Activated naive CD4-positive, alpha-beta T cell treated with anti-CD3 and anti-CD28 coated beads for 36 hours (primary cell): ENCODE measurements at regions not wholly inside any gene's neighbourhood (a gene's known extent, or its start where the extent isn't known, plus 50 kb on each side); places are given as distances from the start of the nearest gene placed in this dataset.

Experiments
- CTCF ChIA-PET: fragments of 350-600 bp; sonication (Branson Sonifier 250); formaldehyde crosslinking; loops from one replicate; lab custom pipeline; 2021; ENCODE audit warnings: antibody characterized with exemption; lab: Charles Lee
- DNase-seq: peaks from one replicate; pipeline ENCODE4 v3.0.0-alpha.2; 2020
- H3K27ac Mint-ChIP-seq: one replicate; pipeline ENCODE4 v1.8.0; 2021; ENCODE audit warnings: mild to moderate bottlenecking, mixed read lengths
- H3K27me3 Mint-ChIP-seq: one replicate; pipeline ENCODE4 v1.8.0; 2021; ENCODE audit warnings: low read depth, mixed read lengths
- H3K36me3 Mint-ChIP-seq: one replicate; pipeline ENCODE4 v1.8.0; 2021; ENCODE audit warnings: low read depth, mixed read lengths
- H3K4me1 Mint-ChIP-seq: one replicate; pipeline ENCODE4 v1.8.0; 2021; ENCODE audit warnings: low read depth, mixed read lengths
- H3K4me3 Mint-ChIP-seq: one replicate; pipeline ENCODE4 v1.8.0; 2021; ENCODE audit warnings: mild to moderate bottlenecking, moderate library complexity, mixed read lengths
- H3K9me3 Mint-ChIP-seq: one replicate; pipeline ENCODE4 v1.8.0; 2021; ENCODE audit warnings: mixed read lengths
- intact Hi-C: fragments of 100-400 bp; cut with micrococcal nuclease; formaldehyde crosslinking; loops from one replicate; pipeline ENCODE4 v1.15.1; 2023

DNA sequence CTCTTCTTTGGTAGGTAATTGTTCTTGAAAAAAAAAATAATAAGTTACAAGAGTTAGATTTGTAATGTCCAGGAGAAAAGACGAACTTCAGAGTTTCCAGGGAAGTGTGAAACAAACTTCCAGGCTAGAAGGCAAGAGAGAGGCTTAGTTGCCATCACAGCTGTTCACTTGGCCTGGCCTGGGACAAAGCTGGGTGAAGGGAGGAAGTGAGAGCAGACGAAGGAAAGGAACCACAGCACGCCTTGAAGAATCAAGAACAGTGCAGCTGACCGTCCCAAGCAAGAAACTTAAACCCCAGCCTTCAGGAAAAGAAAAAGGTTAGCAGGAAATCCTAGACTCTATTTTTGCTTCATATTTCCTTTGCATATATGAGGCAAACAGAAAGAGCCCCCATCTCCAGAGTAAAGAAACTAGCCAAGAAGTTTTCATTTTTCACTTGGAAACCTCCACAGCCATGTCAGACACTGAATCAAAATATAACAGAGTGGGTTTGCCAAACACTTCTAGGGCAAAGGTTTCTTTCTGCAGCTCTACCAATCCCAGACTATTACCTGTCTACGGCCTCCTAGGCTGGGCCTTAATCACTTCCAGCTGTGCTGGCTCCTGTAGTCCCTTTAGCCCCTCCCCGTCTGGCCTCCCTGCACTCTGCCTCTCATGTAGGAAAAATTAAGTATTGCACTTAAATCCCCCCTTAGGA is 209.6 kb downstream of the SPATA18 start:
- Mint-ChIP-seq H3K4me3 (no peak overlapping the region), H3K4me1 (no peaks in the 10 kb centered on the region), H3K36me3 (no peaks in the 10 kb centered on the region), H3K27me3 (no peaks in the 10 kb centered on the region), H3K27ac (no peak overlapping the region), H3K9me3 (no peaks in the 10 kb centered on the region)
- intact Hi-C loops = no loop called here
- DNase-seq = no peak
- CTCF ChIA-PET = no interaction called here

DNA sequence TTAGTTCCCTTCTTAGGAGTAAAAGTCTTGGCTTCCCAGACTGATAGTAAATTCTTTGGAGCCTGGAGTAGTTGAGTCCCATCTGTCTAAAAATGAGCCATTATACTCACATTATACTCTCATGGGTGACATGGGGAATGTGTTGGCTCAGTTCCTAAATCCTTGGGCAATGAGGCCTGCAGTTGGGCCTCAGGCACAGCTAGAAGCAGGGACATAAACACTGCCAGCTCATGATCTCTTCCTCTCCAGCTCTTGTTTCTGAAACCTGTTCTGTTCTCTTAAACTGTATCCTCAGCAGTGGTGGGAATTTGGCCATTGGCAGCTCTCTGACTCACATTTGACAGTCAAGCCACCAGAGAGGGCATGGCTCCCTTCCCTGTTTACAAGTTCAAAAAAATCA is 212.5 kb downstream of the SPATA18 start:
- Mint-ChIP-seq H3K9me3 (no peaks in the 10 kb centered on the region), H3K4me3 (no peak overlapping the region), H3K36me3 (no peaks in the 10 kb centered on the region), H3K4me1 (no peaks in the 10 kb centered on the region), H3K27me3 (no peaks in the 10 kb centered on the region), H3K27ac (no peak overlapping the region)
- CTCF ChIA-PET = no interaction called here
- intact Hi-C loops = no loop called here
- no peak for DNase-seq

GRCh38 chr4:52265781-52266525 is 214.8 kb downstream of the SPATA18 start:
- CTCF ChIA-PET = no interaction called here
- H3K36me3 Mint-ChIP-seq = no peaks in the 10 kb centered on the region
- intact Hi-C loops = no loop called here
- no peak overlapping the region for H3K4me3 Mint-ChIP-seq
- H3K4me1 Mint-ChIP-seq = no peaks in the 10 kb centered on the region
- DNase-seq = no peak
- H3K9me3 Mint-ChIP-seq = no peaks in the 10 kb centered on the region
- H3K27me3 Mint-ChIP-seq = no peaks in the 10 kb centered on the region
- H3K27ac Mint-ChIP-seq = no peak overlapping the region

DNA sequence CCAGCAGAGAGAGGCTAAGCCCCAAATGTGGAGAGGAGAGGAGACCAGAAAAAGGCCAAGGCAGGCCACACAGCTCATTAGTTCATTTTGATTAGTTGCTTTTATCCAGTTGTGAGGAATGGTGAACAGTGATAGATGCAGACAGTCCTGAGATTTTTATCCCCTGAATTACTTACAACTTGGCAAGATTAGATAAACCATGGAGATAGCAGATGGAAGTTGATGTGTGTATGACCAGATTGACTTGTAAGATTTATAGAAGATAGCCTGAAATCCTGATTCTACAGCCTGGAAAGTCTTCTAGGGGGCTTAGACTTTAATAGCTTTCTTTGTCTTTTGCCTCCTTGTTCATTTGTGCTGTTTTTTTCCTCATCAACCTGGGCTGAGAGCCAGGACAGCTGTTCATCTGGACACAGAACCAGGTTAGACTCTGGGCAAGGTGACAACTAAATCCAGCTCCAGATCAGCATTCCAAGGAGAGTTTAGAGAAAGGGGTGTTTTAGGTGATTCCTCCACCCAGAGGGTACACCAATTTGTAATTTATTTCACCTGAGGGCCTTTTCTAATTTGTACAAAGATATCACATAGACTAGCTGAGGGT is 215.5 kb downstream of the SPATA18 start:
- H3K4me3 Mint-ChIP-seq = no peak overlapping the region
- H3K36me3 Mint-ChIP-seq = no peaks in the 10 kb centered on the region
- no peaks in the 10 kb centered on the region for H3K4me1 Mint-ChIP-seq
- H3K27ac Mint-ChIP-seq = no peak overlapping the region
- no peaks in the 10 kb centered on the region for H3K9me3 Mint-ChIP-seq
- no peak for DNase-seq
- CTCF ChIA-PET = interaction anchor here (0.7 kb wide), 1 partner anchor 29 kb away, joined by 3 read pairs; no protein-coding TSS in a partner anchor
- intact Hi-C loops = no loop called here
- no peaks in the 10 kb centered on the region for H3K27me3 Mint-ChIP-seq

GRCh38 chr4:52269761-52270160 is 218.7 kb downstream of the SPATA18 start:
- intact Hi-C loops = no loop called here
- Mint-ChIP-seq H3K4me3 (no peak overlapping the region), H3K27ac (no peak overlapping the region), H3K4me1 (no peaks in the 10 kb centered on the region), H3K36me3 (peaks cover 2% of the 10 kb centered on the region), H3K9me3 (peaks cover 11% of the 10 kb centered on the region), H3K27me3 (no peaks in the 10 kb centered on the region)
- CTCF ChIA-PET = no interaction called here
- no peak for DNase-seq

GRCh38 chr4:52273885-52274284 is 222.8 kb downstream of the SPATA18 start:
- H3K36me3 Mint-ChIP-seq = peaks cover 2% of the 10 kb centered on the region
- H3K27me3 Mint-ChIP-seq = no peaks in the 10 kb centered on the region

DNA sequence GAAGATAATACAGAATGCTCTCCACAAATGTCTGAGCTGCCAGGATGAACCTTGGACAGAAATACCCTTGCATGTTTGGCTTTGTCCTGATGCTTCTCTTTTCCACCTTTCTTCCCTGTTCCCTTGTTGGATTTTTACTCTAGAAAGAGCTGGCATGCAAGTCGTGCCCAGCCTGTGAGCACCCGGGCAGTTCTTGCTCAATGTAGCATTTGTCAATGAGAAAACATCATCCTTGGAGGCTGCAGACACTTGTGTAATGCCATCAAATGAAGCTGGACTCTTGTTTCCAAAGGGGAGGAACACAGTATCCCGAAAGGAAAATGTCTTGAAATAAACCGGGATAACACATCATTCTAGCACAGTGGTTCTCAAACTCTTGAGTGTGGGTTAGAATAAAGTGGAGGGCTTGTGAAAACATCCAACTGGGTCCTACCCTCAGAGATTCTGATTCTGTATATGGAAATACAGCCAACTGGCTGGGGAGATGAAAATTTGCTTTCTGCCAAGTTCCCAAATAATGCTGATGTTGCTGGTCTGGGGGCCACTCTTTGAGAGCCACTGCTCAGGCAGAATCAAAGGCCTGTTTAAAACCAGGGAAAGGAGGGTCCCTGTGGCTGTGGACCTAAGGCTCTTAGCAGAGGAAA is 237.2 kb downstream of the SPATA18 start:
- H3K4me3 Mint-ChIP-seq = no peak overlapping the region
- no peaks in the 10 kb centered on the region for H3K27me3 Mint-ChIP-seq
- H3K36me3 Mint-ChIP-seq = no peaks in the 10 kb centered on the region
- no peak overlapping the region for H3K27ac Mint-ChIP-seq
- no peaks in the 10 kb centered on the region for H3K9me3 Mint-ChIP-seq
- no peaks in the 10 kb centered on the region for H3K4me1 Mint-ChIP-seq
- CTCF ChIA-PET = no interaction called here
- no peak for DNase-seq
- intact Hi-C loops = no loop called here

More at GRCh38 chr4:52273885-52274284, 222.8 kb downstream of the SPATA18 start:
- CTCF ChIA-PET = no interaction called here
- no peaks in the 10 kb centered on the region for H3K4me1 Mint-ChIP-seq
- no peak for DNase-seq
- intact Hi-C loops = no loop called here
- H3K9me3 Mint-ChIP-seq = peaks cover 16% of the 10 kb centered on the region
- H3K4me3 Mint-ChIP-seq = no peak overlapping the region
- H3K27ac Mint-ChIP-seq = no peak overlapping the region

DNA sequence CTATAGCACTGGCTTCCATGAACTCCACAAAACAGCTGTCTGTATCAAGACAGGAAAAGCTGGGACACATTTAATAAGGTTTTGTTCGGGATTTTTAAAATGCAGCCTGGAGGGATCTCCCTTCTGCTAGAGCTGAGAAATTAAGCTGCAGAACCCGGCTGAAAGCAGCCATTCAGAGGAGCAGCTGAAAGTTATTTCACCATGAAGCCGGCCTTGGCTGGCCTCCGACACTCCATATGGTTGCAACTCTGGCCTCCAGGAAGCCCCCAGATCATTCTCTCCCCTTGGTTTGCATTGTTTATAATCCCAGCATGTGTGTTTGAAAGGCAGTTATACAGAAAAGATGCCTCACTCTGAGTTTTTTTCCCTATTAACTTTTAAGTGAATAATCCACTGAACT is 239.4 kb downstream of the SPATA18 start:
- no peaks in the 10 kb centered on the region for H3K9me3 Mint-ChIP-seq
- H3K36me3 Mint-ChIP-seq = no peaks in the 10 kb centered on the region
- H3K27ac Mint-ChIP-seq = no peak overlapping the region
- CTCF ChIA-PET = no interaction called here
- H3K4me3 Mint-ChIP-seq = no peak overlapping the region
- intact Hi-C loops = no loop called here
- H3K4me1 Mint-ChIP-seq = no peaks in the 10 kb centered on the region
- DNase-seq = no peak
- H3K27me3 Mint-ChIP-seq = no peaks in the 10 kb centered on the region

DNA sequence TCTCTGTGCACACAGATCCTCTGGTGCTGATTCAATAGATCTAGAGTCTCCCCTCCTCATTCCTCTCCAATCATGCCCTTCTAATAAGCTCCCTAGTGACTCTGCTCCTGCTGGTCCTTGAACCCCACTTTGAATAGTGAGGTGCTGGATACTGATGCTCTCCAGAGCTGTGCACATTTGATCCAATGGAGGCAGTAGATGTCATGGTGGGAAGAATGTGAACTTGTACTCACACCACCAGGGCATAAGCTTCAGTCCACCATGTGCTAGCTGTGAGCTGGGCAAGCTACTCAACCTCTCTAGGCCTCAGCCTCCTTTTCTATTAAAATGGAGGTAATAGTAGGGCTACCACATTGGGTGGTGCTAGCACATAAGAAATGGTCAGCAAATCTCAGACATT is 241.1 kb downstream of the SPATA18 start:
- Mint-ChIP-seq H3K27ac (no peak overlapping the region), H3K27me3 (no peaks in the 10 kb centered on the region), H3K9me3 (no peaks in the 10 kb centered on the region), H3K4me1 (no peaks in the 10 kb centered on the region), H3K4me3 (no peak overlapping the region), H3K36me3 (no peaks in the 10 kb centered on the region)
- CTCF ChIA-PET = no interaction called here
- intact Hi-C loops = no loop called here
- DNase-seq = no peak

DNA sequence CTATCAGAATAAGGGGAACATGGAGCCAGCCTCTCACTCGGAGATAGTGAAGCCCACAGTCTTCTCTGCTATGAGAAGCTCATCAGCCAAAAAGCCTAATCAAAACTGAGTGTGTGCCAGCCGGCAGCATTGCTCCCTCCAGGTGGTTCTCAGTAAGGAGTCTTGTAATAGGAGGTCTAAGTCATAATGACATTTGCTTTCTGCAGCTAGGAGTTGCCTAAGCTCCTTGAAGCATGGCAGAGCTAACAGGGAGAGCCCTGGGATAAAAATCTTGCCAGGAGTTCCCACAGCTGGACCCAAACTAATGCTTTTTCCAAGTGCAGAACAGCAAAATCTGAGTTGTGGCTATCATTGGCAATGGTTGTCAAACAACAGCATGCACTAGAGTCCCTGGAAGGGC is 245.2 kb downstream of the SPATA18 start:
- H3K4me3 Mint-ChIP-seq = no peak overlapping the region
- no peaks in the 10 kb centered on the region for H3K36me3 Mint-ChIP-seq
- CTCF ChIA-PET = interaction anchor here (0.7 kb wide), 1 partner anchor 29 kb away, joined by 3 read pairs; no protein-coding TSS in a partner anchor
- H3K27ac Mint-ChIP-seq = no peak overlapping the region
- intact Hi-C loops = no loop called here
- DNase-seq = no peak
- no peaks in the 10 kb centered on the region for H3K4me1 Mint-ChIP-seq
- peaks cover 2% of the 10 kb centered on the region for H3K27me3 Mint-ChIP-seq
- H3K9me3 Mint-ChIP-seq = peaks cover 1% of the 10 kb centered on the region

- no peak for DNase-seq
- peaks cover 2% of the 10 kb centered on the region for H3K27me3 Mint-ChIP-seq
- H3K4me3 Mint-ChIP-seq = no peak overlapping the region
- intact Hi-C loops = no loop called here
- peaks cover 1% of the 10 kb centered on the region for H3K9me3 Mint-ChIP-seq
- no peaks in the 10 kb centered on the region for H3K36me3 Mint-ChIP-seq
- H3K27ac Mint-ChIP-seq = no peak overlapping the region
- no peaks in the 10 kb centered on the region for H3K4me1 Mint-ChIP-seq
- CTCF ChIA-PET = no interaction called here
Measured at GRCh38 chr4:52298444-52298843, 247.3 kb downstream of the SPATA18 start.

DNA sequence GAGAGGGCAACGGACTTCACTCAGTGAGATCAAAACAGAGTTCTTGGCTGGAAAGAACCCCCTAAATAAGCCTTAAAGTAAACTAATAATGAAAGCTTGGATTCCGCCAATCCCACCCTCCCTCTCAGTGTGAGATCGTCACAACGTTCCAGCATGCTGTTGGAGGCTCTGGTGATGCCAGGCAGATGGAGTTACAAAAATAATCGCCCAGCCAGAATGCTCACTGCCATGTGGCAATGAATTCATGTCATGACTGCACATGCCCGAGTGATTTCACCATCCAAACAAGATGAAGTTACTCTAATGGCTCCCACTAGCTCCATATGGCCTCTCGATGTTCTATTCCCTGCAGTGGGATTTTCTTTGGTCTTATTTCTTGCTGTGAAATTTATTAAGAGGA is 248.0 kb downstream of the SPATA18 start:
- CTCF ChIA-PET = no interaction called here
- DNase-seq = no peak
- Mint-ChIP-seq H3K36me3 (no peaks in the 10 kb centered on the region), H3K27ac (no peak overlapping the region), H3K27me3 (peaks cover 2% of the 10 kb centered on the region), H3K9me3 (peaks cover 1% of the 10 kb centered on the region), H3K4me1 (no peaks in the 10 kb centered on the region), H3K4me3 (no peak overlapping the region)
- intact Hi-C loops = no loop called here
